ENCODE measurements at regions not wholly inside any gene's neighbourhood (a gene's known extent, or its start where the extent isn't known, plus 50 kb on each side); places are given as distances from the start of the nearest gene placed in this dataset.

- TF ChIP-seq, protein P1, sequence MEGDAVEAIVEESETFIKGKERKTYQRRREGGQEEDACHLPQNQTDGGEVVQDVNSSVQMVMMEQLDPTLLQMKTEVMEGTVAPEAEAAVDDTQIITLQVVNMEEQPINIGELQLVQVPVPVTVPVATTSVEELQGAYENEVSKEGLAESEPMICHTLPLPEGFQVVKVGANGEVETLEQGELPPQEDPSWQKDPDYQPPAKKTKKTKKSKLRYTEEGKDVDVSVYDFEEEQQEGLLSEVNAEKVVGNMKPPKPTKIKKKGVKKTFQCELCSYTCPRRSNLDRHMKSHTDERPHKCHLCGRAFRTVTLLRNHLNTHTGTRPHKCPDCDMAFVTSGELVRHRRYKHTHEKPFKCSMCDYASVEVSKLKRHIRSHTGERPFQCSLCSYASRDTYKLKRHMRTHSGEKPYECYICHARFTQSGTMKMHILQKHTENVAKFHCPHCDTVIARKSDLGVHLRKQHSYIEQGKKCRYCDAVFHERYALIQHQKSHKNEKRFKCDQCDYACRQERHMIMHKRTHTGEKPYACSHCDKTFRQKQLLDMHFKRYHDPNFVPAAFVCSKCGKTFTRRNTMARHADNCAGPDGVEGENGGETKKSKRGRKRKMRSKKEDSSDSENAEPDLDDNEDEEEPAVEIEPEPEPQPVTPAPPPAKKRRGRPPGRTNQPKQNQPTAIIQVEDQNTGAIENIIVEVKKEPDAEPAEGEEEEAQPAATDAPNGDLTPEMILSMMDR (IDR thresholded peaks at IDR 0.05) = no peak
- no peak for TF ChIP-seq POLR2A (IDR thresholded peaks at IDR 0.05)
These were observed 156.4 kb downstream of the ST8SIA4 start for GRCh38 chr5:100746730-100747129.
